PFSK-1 (cell line): ENCODE measurements at regions not wholly inside any gene's neighbourhood (a gene's known extent, or its start where the extent isn't known, plus 50 kb on each side); places are given as distances from the start of the nearest gene placed in this dataset.

ENCODE experiments used
- POLR2AphosphoS5 ChIP-seq: IDR thresholded peaks from 2 replicates; pipeline ENCODE4 v1.6.1; 2012; ENCODE audit warnings: low read depth, mild to moderate bottlenecking, control low read depth, low read length, moderate library complexity
- REST ChIP-seq, 2 experiments: IDR thresholded peaks; 2 replicates each; pipeline versions ENCODE4 v1.6.1 to v1.8.0; 2011 to 2012; ENCODE audit warnings: low read depth in 2 of 2, low read length in 2 of 2, control low read depth in 1 of 2, inconsistent platforms in 1 of 2, mild to moderate bottlenecking in 1 of 2, moderate library complexity in 1 of 2; ENCODE audit not compliant: insufficient read depth in 1 of 2

GRCh38 chr17:34874478-34874877 is 86.8 kb downstream of the CCT6B start:
- TF ChIP-seq POLR2AphosphoS5 (no peak), REST (IDR thresholded peaks at IDR 0.05; ENCODE audit: insufficient read depth in 1 of 2, low read depth in 2 of 2, low read length in 2 of 2) (no peak)
